SK-N-SH (cell line): ENCODE measurements at regions not wholly inside any gene's neighbourhood (a gene's known extent, or its start where the extent isn't known, plus 50 kb on each side); places are given as distances from the start of the nearest gene placed in this dataset.

ENCODE experiments used
- CTCF ChIA-PET: fragments of 300-600, 350-600 bp; formaldehyde crosslinking; extraction: SDS; loops from one replicate; lab custom pipeline; 2021; lab: Yijun Ruan, JAX
- POLR2A ChIA-PET: fragments of 350-600 bp; sonication (Branson Sonifier 250); formaldehyde crosslinking; extraction: SDS; loops from one replicate; lab custom pipeline; 2020; ENCODE audit warnings: antibody characterized with exemption, inconsistent platforms; lab: Yijun Ruan, JAX
- DNase-seq: peaks from one replicate; pipeline ENCODE4 v3.0.0; 2012
- H2AFZ ChIP-seq: fragments of 200-600 bp; sonication (generic); 2 replicates; pipeline ENCODE4 v1.8.1; 2016; ENCODE audit warnings: antibody characterized with exemption, mild to moderate bottlenecking, low read depth
- H3F3A ChIP-seq: fragments of 200-600 bp; sonication (generic); replicated peaks from 2 replicates; pipeline ENCODE3; 2016; ENCODE audit warnings: antibody characterized with exemption, mild to moderate bottlenecking; ENCODE audit not compliant: insufficient read depth
- H3K27ac ChIP-seq, 2 experiments: fragments of 200-500 bp in 1 of 2; fragments of 200-600 bp in 1 of 2; sonication (Bioruptor generic) in 1 of 2; sonication (generic), shearing (Covaris generic) in 1 of 2; 2 replicates each; pipeline versions ENCODE4 v1.5.1 to v1.6.1; 2014 to 2016; ENCODE audit warnings: low read depth in 2 of 2, inconsistent platforms in 1 of 2, low read length in 1 of 2, mild to moderate bottlenecking in 1 of 2, mixed read lengths in 1 of 2
- H3K27me3 ChIP-seq: fragments of 200-600 bp; sonication (generic), shearing (Covaris generic); 2 replicates; pipeline ENCODE4 v1.6.1; 2016; ENCODE audit warnings: mixed run types; ENCODE audit not compliant: insufficient read depth
- H3K36me3 ChIP-seq, 2 experiments: fragments of 200-500 bp in 1 of 2; fragments of 200-600 bp in 1 of 2; sonication (Bioruptor generic) in 1 of 2; sonication (generic) in 1 of 2; replicated peaks in 1 of 2; 2 replicates each; pipeline versions ENCODE3 to v1.5.1; 2014 to 2016; ENCODE audit warnings: low read length in 1 of 2, mild to moderate bottlenecking in 1 of 2; ENCODE audit not compliant: insufficient read depth in 2 of 2, control insufficient read depth in 1 of 2
- H3K4me1 ChIP-seq, 2 experiments: fragments of 200-500 bp in 1 of 2; fragments of 200-600 bp in 1 of 2; sonication (Bioruptor generic) in 1 of 2; sonication (generic), shearing (Covaris generic) in 1 of 2; 2 replicates each; pipeline versions ENCODE4 v1.5.1 to v1.6.1; 2014 to 2016; ENCODE audit warnings: low read depth in 1 of 2, low read length in 1 of 2, mixed run types in 1 of 2; ENCODE audit not compliant: insufficient read depth in 2 of 2, control insufficient read depth in 1 of 2
- H3K4me2 ChIP-seq: fragments of 200-600 bp; sonication (generic), shearing (Covaris generic); 2 replicates; pipeline ENCODE4 v1.6.1; 2017; ENCODE audit warnings: mixed run types
- H3K4me3 ChIP-seq, 2 experiments: fragments of 200-500 bp in 1 of 2; fragments of 200-600 bp in 1 of 2; sonication (Bioruptor generic) in 1 of 2; sonication (generic), shearing (Covaris generic) in 1 of 2; 2 replicates each; pipeline versions ENCODE4 v1.5.1 to v1.8.1; 2014 to 2016; ENCODE audit warnings: low read depth in 2 of 2, inconsistent platforms in 1 of 2, low read length in 1 of 2, mild to moderate bottlenecking in 1 of 2, mixed read lengths in 1 of 2, moderate library complexity in 1 of 2
- H3K79me2 ChIP-seq: fragments of 200-600 bp; sonication (generic); 2 replicates; pipeline ENCODE4 v1.8.1; 2017; ENCODE audit warnings: mild to moderate bottlenecking; ENCODE audit not compliant: insufficient read depth
- H3K9ac ChIP-seq: fragments of 200-600 bp; sonication (generic); 2 replicates; pipeline ENCODE4 v1.6.1; 2017; ENCODE audit warnings: mixed run types
- H3K9me2 ChIP-seq: fragments of 200-600 bp; sonication (generic); 2 replicates; pipeline ENCODE4 v1.6.1; 2017; ENCODE audit warnings: mixed run types
- H3K9me3 ChIP-seq: fragments of 200-600 bp; sonication (generic); 2 replicates; pipeline ENCODE4 v1.6.1; 2017; ENCODE audit warnings: mixed run types, mild to moderate bottlenecking, moderate library complexity
- H4K20me1 ChIP-seq: fragments of 200-600 bp; sonication (generic); 2 replicates; pipeline ENCODE4 v1.6.1; 2017; ENCODE audit warnings: mild to moderate bottlenecking, mixed run types; ENCODE audit not compliant: insufficient read depth
- CHD2 ChIP-seq: fragments of 150-350 bp; IDR thresholded peaks from 2 replicates; pipeline ENCODE4 v1.6.1; 2018; ENCODE audit warnings: low read length; ENCODE audit not compliant: partially characterized antibody
- CTCF ChIP-seq: fragments of 200-600 bp; sonication (generic); IDR thresholded peaks from 2 replicates; pipeline ENCODE4 v1.6.1; 2017; ENCODE audit warnings: antibody characterized with exemption, mild to moderate bottlenecking, moderate library complexity
- EP300 ChIP-seq, 2 experiments: IDR thresholded peaks; 2 replicates each; pipeline versions ENCODE4 v1.4.0 to v1.6.1; 2012; ENCODE audit warnings: borderline replicate concordance in 1 of 2, low read depth in 1 of 2, low read length in 1 of 2
- EZH2phosphoT487 ChIP-seq: fragments of 200-600 bp; sonication (generic); IDR thresholded peaks from 2 replicates; pipeline ENCODE4 v1.6.1; 2017; ENCODE audit warnings: low read depth, mixed run types, mild to moderate bottlenecking, antibody characterized with exemption, moderate library complexity, borderline replicate concordance
- FOSL2 ChIP-seq: IDR thresholded peaks from 2 replicates; pipeline ENCODE4 v1.4.0; 2012; ENCODE audit warnings: low read depth, mild to moderate bottlenecking, moderate library complexity, borderline replicate concordance
- FOXJ3 ChIP-seq: sonication (generic); formaldehyde crosslinking; IDR thresholded peaks from 2 replicates; pipeline ENCODE4 v1.5.1; 2020; ENCODE audit warnings: mild to moderate bottlenecking, missing genetic modification reagents
- IRF3 ChIP-seq: fragments of 150-350 bp; IDR thresholded peaks from 2 replicates; pipeline ENCODE4 v1.6.1; 2016; ENCODE audit warnings: mild to moderate bottlenecking, low read depth, low read length
- MAX ChIP-seq: IDR thresholded peaks from 2 replicates; pipeline ENCODE4 v1.4.0; 2012; ENCODE audit warnings: low read depth
- MEF2A ChIP-seq: IDR thresholded peaks from 2 replicates; pipeline ENCODE4 v1.4.0; 2012; ENCODE audit warnings: low read depth, borderline replicate concordance
- PBX3 ChIP-seq: IDR thresholded peaks from 2 replicates; pipeline ENCODE4; 2012
- POLR2AphosphoS5 ChIP-seq: IDR thresholded peaks from 2 replicates; pipeline ENCODE4 v1.6.1; 2012; ENCODE audit warnings: low read depth, low read length
- REST ChIP-seq: IDR thresholded peaks from 2 replicates; pipeline ENCODE4 v1.6.1; 2012; ENCODE audit warnings: mild to moderate bottlenecking, low read depth, low read length, moderate library complexity
- RFX5 ChIP-seq: IDR thresholded peaks from 2 replicates; pipeline ENCODE4 v1.6.1; 2012; ENCODE audit warnings: mild to moderate bottlenecking, improper control_type of control experiment, low read length
- RXRA ChIP-seq: IDR thresholded peaks from 2 replicates; pipeline ENCODE4 v1.4.0; 2012; ENCODE audit warnings: low read depth, mild to moderate bottlenecking, borderline replicate concordance
- TCF12 ChIP-seq: IDR thresholded peaks from 2 replicates; pipeline ENCODE4 v1.4.0; 2012
- TEAD4 ChIP-seq: IDR thresholded peaks from 2 replicates; pipeline ENCODE4 v1.4.0; 2012; ENCODE audit warnings: mild to moderate bottlenecking, borderline replicate concordance; ENCODE audit not compliant: insufficient read depth
- USF1 ChIP-seq: IDR thresholded peaks from 2 replicates; pipeline ENCODE4 v1.4.0; 2012; ENCODE audit warnings: low read depth, borderline replicate concordance
- USF2 ChIP-seq: fragments of 150-350 bp; IDR thresholded peaks from 2 replicates; pipeline ENCODE4 v1.6.1; 2017; ENCODE audit warnings: antibody characterized with exemption, low read length, low read depth, borderline replicate concordance
- WGBS: methylation state at CpG from one replicate; pipeline ENCODE4 v1.1.6; 2017; ENCODE audit warnings: low lambda C conversion rate; 5-methylcytosine and 5-hydroxymethylcytosine counted together

- TF ChIP-seq REST (no peak), MAX (no peak), USF2 (no peak), CHD2 (no peak)
Measured at GRCh38 chr5:102663749-102664530, 91.2 kb upstream of the PAM start (continued).

- Histone ChIP-seq H3K4me2 (peak overlapping the region; percentile 41), H2AFZ (peak overlapping the region; percentile 55; the same call in 1 of the 2 replicates), H4K20me1 (no peaks in the 10 kb centered on the region), H3K27ac (peak overlapping the region; percentile 26 to 68; a peak in 3 of 4 replicates), H3K4me3 (peak overlapping the region in 1 of 2 experiments; percentile 43; a peak in 1 of 4 replicates), H3K9me3 (no peaks in the 10 kb centered on the region), H3K79me2 (no peaks in the 10 kb centered on the region), H3K9me2 (no peaks in the 10 kb centered on the region), H3K9ac (no peak overlapping the region), H3K4me1 (peaks cover 11 to 28% of the 10 kb centered on the region in 2 experiments), H3F3A (peaks cover 5% of the 10 kb centered on the region), H3K27me3 (no peaks in the 10 kb centered on the region), H3K36me3 (no peaks in the 10 kb centered on the region)
- ChIA-PET CTCF (interaction anchor here (0.9 to 3.0 kb wide), 2 partner anchors 16 to 116 kb away, joined by 3 to 13 read pairs; no protein-coding TSS in a partner anchor), POLR2A (no interaction called here)
- no peak for DNase-seq
- 68% methylated on average over 4 of the region's 4 CpGs for WGBS
- no peak for TF ChIP-seq IRF3
- no peak for TF ChIP-seq FOSL2
- no peak for TF ChIP-seq TCF12
- TF ChIP-seq POLR2AphosphoS5: no peak
- no peak for TF ChIP-seq CTCF
- no peak for TF ChIP-seq TEAD4
- TF ChIP-seq RXRA: no peak
- no peak for TF ChIP-seq USF1
- TF ChIP-seq FOXJ3 (CRISPR knock-in tag): no peak
- no peak for TF ChIP-seq MEF2A
- no peak for TF ChIP-seq EP300 (IDR thresholded peaks at IDR 0.05; ENCODE audit: borderline replicate concordance in 1 of 2, low read depth in 1 of 2, low read length in 1 of 2)
- no peak for TF ChIP-seq EZH2phosphoT487
- no peak for TF ChIP-seq CHD2
- no peak for TF ChIP-seq PBX3
- TF ChIP-seq RFX5: no peak
Measured at GRCh38 chr5:102664616-102665335, 90.3 kb upstream of the PAM start.
